Neuronal stem cell (in vitro differentiated cells): ENCODE measurements at regions not wholly inside any gene's neighbourhood (a gene's known extent, or its start where the extent isn't known, plus 50 kb on each side); places are given as distances from the start of the nearest gene placed in this dataset.

ENCODE experiments used
- DNase-seq: peaks from one replicate; pipeline ENCODE4 v3.0.0-alpha.2; 2013; ENCODE audit warnings: low spot score
- H2AFZ ChIP-seq: one replicate; pipeline ENCODE4 v1.6.1; 2013; ENCODE audit warnings: mild to moderate bottlenecking, low read length, inconsistent platforms
- H2AK5ac ChIP-seq: 2 replicates; pipeline ENCODE4 v1.6.1; 2013; ENCODE audit warnings: low read depth, mild to moderate bottlenecking, inconsistent platforms, low read length, moderate library complexity, mixed read lengths
- H2BK120ac ChIP-seq: 2 replicates; pipeline ENCODE4 v1.6.1; 2013; ENCODE audit warnings: low read depth, mild to moderate bottlenecking, inconsistent platforms, low read length, moderate library complexity, mixed read lengths
- H2BK12ac ChIP-seq: one replicate; pipeline ENCODE4 v1.6.1; 2013; ENCODE audit warnings: low read length, inconsistent platforms
- H2BK15ac ChIP-seq: 2 replicates; pipeline ENCODE4 v1.6.1; 2013; ENCODE audit warnings: mild to moderate bottlenecking, low read length, inconsistent platforms, mixed read lengths
- H2BK5ac ChIP-seq: one replicate; pipeline ENCODE4 v1.6.1; 2013; ENCODE audit warnings: inconsistent platforms, mild to moderate bottlenecking, low read length, moderate library complexity
- H3K14ac ChIP-seq: one replicate; pipeline ENCODE4 v1.6.1; 2013; ENCODE audit warnings: low read length, inconsistent platforms
- H3K18ac ChIP-seq: 2 replicates; pipeline ENCODE4 v1.6.1; 2013; ENCODE audit warnings: low read length, inconsistent platforms
- H3K23ac ChIP-seq: 2 replicates; pipeline ENCODE4 v1.6.1; 2013; ENCODE audit warnings: low read depth, mild to moderate bottlenecking, mixed read lengths, low read length, inconsistent platforms; ENCODE audit not compliant: poor library complexity
- H3K27ac ChIP-seq: replicated peaks from 3 replicates; pipeline ENCODE4 v1.5.1; 2013; ENCODE audit warnings: low read length, inconsistent platforms
- H3K27me3 ChIP-seq, 3 experiments: 2 replicates each; pipeline ENCODE4 v1.6.1; 2013; ENCODE audit warnings: low read length in 3 of 3, mild to moderate bottlenecking in 2 of 3, inconsistent platforms in 1 of 3, low read depth in 1 of 3, mixed read lengths in 1 of 3, moderate library complexity in 1 of 3; ENCODE audit not compliant: control insufficient read depth in 3 of 3, insufficient read depth in 3 of 3
- H3K36me3 ChIP-seq, 2 donors: replicated peaks in 1 of 2; 2 replicates each; pipeline ENCODE4 v1.6.1; 2013; ENCODE audit warnings: low read length in 2 of 2; ENCODE audit not compliant: control insufficient read depth in 2 of 2, insufficient read depth in 2 of 2
- H3K4ac ChIP-seq: 2 replicates; pipeline ENCODE4 v1.6.1; 2013; ENCODE audit warnings: inconsistent platforms, mild to moderate bottlenecking, low read length, moderate library complexity
- H3K4me1 ChIP-seq, 2 donors: 1 replicate in 1 of 2; 2 replicates in 1 of 2; pipeline ENCODE4 v1.6.1; 2013; ENCODE audit warnings: low read length in 2 of 2, low read depth in 1 of 2; ENCODE audit not compliant: control insufficient read depth in 2 of 2, insufficient read depth in 1 of 2
- H3K4me2 ChIP-seq: one replicate; pipeline ENCODE4 v1.6.1; 2013; ENCODE audit warnings: mild to moderate bottlenecking, low read length, inconsistent platforms; ENCODE audit not compliant: insufficient read depth, poor library complexity, severe bottlenecking
- H3K4me3 ChIP-seq, 2 donors: 2 replicates each; pipeline ENCODE4 v1.5.1; 2013; ENCODE audit warnings: low read length in 2 of 2, mild to moderate bottlenecking in 2 of 2, inconsistent platforms in 1 of 2, moderate library complexity in 1 of 2
- H3K79me1 ChIP-seq: one replicate; pipeline ENCODE4 v1.6.1; 2013; ENCODE audit warnings: low read depth, mild to moderate bottlenecking, inconsistent platforms, low read length, moderate library complexity
- H3K9ac ChIP-seq: one replicate; pipeline ENCODE4 v1.6.1; 2013; ENCODE audit warnings: mild to moderate bottlenecking, low read depth, low read length, inconsistent platforms; ENCODE audit not compliant: poor library complexity
- H3K9me3 ChIP-seq, 2 donors: replicated peaks in 1 of 2; 2 replicates each; pipeline versions ENCODE3 to v1.6.1; 2013; ENCODE audit warnings: low read length in 2 of 2, mild to moderate bottlenecking in 2 of 2, inconsistent platforms in 1 of 2, low read depth in 1 of 2, mixed read lengths in 1 of 2, moderate library complexity in 1 of 2; ENCODE audit not compliant: control insufficient read depth in 2 of 2, insufficient read depth in 1 of 2
- H4K8ac ChIP-seq: one replicate; pipeline ENCODE4 v1.6.1; 2013; ENCODE audit warnings: low read depth, mild to moderate bottlenecking, inconsistent platforms, low read length, moderate library complexity
- H4K91ac ChIP-seq: one replicate; pipeline ENCODE4 v1.6.1; 2013; ENCODE audit warnings: low read length, low read depth, mild to moderate bottlenecking, inconsistent platforms; ENCODE audit not compliant: poor library complexity
- WGBS, 2 donors: extraction: QIAGEN DNeasy Blood & Tissue Kit; methylation state at CpG; one replicate each; pipeline ENCODE4 v1.1.7; 2013; ENCODE audit warnings: missing lambda C conversion rate in 2 of 2, mixed read lengths in 1 of 2; ENCODE audit not compliant: insufficient read length in 2 of 2, insufficient replicate concordance in 1 of 2; ENCODE audit errors: extremely low coverage in 2 of 2; 5-methylcytosine and 5-hydroxymethylcytosine counted together

DNA sequence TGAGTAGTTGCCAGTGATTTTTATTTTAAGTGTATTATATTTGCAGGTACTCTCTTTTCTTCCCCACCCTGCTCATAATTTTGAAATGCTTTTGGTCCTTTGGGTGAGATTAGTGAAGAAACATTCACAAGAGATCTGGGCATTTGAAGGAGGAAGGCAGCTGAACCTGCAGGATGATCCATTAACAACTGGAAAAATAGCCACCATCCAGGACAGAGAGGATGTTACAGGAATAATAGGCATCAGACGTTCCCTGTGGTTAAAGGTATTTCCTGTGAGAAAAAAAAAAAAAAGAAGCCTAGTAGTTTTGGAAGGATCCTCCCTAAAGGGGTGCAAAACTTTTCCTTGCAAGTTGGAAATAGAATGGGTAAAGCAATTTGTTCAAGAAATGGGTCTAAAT is 145.3 kb downstream of the SLC38A4 start:
- Histone ChIP-seq H3K9me3 (peaks cover 0 to 3% of the 10 kb centered on the region in 2 donors), H2BK120ac (no peak overlapping the region), H3K23ac (no peak overlapping the region), H3K27me3 (no peaks in the 10 kb centered on the region), H3K9ac (no peak overlapping the region), H3K18ac (no peak overlapping the region), H2BK12ac (no peak overlapping the region), H2BK5ac (no peak overlapping the region), H3K79me1 (no peaks in the 10 kb centered on the region), H2AFZ (no peak overlapping the region), H3K14ac (no peak overlapping the region), H4K8ac (no peak overlapping the region), H3K36me3 (no peaks in the 10 kb centered on the region), H2AK5ac (no peak overlapping the region), H3K4me3 (no peak overlapping the region), H3K4me2 (no peak overlapping the region), H3K27ac (no peak overlapping the region), H3K4ac (no peak overlapping the region), H4K91ac (no peak overlapping the region), H2BK15ac (no peak overlapping the region), H3K4me1 (peaks cover 0 to 4% of the 10 kb centered on the region in 2 donors)
- no peak for DNase-seq
- no CpG with 5 or more reads among the region's 1 CpG for WGBS, 2 donors

DNA sequence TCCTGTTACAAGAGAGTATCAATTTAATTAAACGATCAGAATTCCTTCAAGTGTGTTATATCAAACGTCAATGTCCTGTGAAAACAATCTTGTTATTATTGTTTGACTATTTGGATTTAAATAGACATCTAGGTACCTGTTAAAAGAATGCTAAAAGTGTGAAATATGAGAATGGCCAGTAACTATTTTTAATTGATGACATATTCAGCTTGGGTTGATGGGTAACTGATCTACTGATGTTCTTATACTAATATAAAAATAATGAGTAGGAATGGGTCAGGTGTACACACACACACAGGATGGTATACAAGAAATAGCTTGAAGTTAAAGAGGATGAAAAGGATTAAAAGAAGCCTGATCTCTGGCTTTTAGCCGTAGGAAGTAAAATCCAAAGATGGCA is 146.0 kb downstream of the SLC38A4 start:
- peaks cover 0 to 2% of the 10 kb centered on the region in 2 donors for H3K9me3 ChIP-seq
- no peaks in the 10 kb centered on the region for H3K79me1 ChIP-seq
- H4K91ac ChIP-seq, result no peak overlapping the region
- no peak overlapping the region for H2BK5ac ChIP-seq
- no peak overlapping the region for H2BK12ac ChIP-seq
- DNase-seq, result no peak
- no peak overlapping the region for H3K14ac ChIP-seq
- no peak overlapping the region for H3K4me2 ChIP-seq
- no peak overlapping the region for H2AFZ ChIP-seq
- no peak overlapping the region for H2AK5ac ChIP-seq
- no peak overlapping the region for H3K4me3 ChIP-seq
- WGBS, 2 donors, result no CpG with 5 or more reads among the region's 3 CpGs
- no peak overlapping the region for H3K9ac ChIP-seq
- no peak overlapping the region for H3K23ac ChIP-seq
- no peaks in the 10 kb centered on the region for H3K27me3 ChIP-seq
- peaks cover 0 to 4% of the 10 kb centered on the region in 2 donors for H3K4me1 ChIP-seq
- no peak overlapping the region for H3K18ac ChIP-seq
- H3K27ac ChIP-seq, result no peak overlapping the region
- H2BK120ac ChIP-seq, result no peak overlapping the region
- no peak overlapping the region for H3K4ac ChIP-seq
- H4K8ac ChIP-seq, result no peak overlapping the region
- no peaks in the 10 kb centered on the region for H3K36me3 ChIP-seq
- no peak overlapping the region for H2BK15ac ChIP-seq

DNA sequence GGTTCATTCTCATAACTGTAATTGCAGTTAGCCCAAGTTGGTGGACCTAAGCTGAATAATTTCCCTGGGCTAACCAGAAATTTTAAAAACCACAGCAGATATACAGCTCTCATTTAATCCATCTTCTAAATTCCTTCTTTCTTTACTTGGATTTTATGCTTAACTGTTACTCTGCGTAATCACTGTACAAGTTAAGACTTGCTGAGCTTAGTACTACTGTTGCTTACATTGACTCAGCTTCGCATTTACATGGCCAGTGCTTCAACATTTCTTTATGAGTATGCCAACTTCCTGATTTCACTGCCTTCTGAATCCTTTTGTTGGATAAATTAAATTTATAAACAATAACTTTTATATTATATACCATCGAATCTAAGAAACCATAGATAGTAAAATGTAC is 147.4 kb downstream of the SLC38A4 start:
- no CpG with 5 or more reads among the region's 3 CpGs for WGBS, 2 donors
- Histone ChIP-seq H4K8ac (no peak overlapping the region), H3K79me1 (no peaks in the 10 kb centered on the region), H3K4ac (no peak overlapping the region), H2AFZ (no peak overlapping the region), H3K9me3 (no peaks in the 10 kb centered on the region), H3K27me3 (no peaks in the 10 kb centered on the region), H2AK5ac (no peak overlapping the region), H3K23ac (no peak overlapping the region), H2BK5ac (no peak overlapping the region), H3K4me3 (no peak overlapping the region), H3K4me2 (no peak overlapping the region), H2BK120ac (no peak overlapping the region), H3K27ac (no peak overlapping the region), H3K18ac (no peak overlapping the region), H2BK15ac (no peak overlapping the region), H3K9ac (no peak overlapping the region), H2BK12ac (no peak overlapping the region), H4K91ac (no peak overlapping the region), H3K4me1 (peaks cover 0 to 4% of the 10 kb centered on the region in 2 donors), H3K14ac (no peak overlapping the region), H3K36me3 (no peaks in the 10 kb centered on the region)
- no peak for DNase-seq

- no peak overlapping the region for H2AK5ac ChIP-seq
- H3K79me1 ChIP-seq, result no peaks in the 10 kb centered on the region
- H3K9ac ChIP-seq, result no peak overlapping the region
- no peak overlapping the region for H3K4me3 ChIP-seq
- H2BK5ac ChIP-seq, result no peak overlapping the region
- H2BK15ac ChIP-seq, result no peak overlapping the region
- H3K4me2 ChIP-seq, result no peak overlapping the region
- H4K91ac ChIP-seq, result no peak overlapping the region
- no peak overlapping the region for H3K14ac ChIP-seq
- H3K18ac ChIP-seq, result no peak overlapping the region
- no peak overlapping the region for H2AFZ ChIP-seq
- H3K27ac ChIP-seq, result no peak overlapping the region
- H3K4ac ChIP-seq, result no peak overlapping the region
- H3K36me3 ChIP-seq, result no peaks in the 10 kb centered on the region
- H2BK12ac ChIP-seq, result no peak overlapping the region
- H3K27me3 ChIP-seq, result no peaks in the 10 kb centered on the region
- DNase-seq, result no peak
- no peak overlapping the region for H3K23ac ChIP-seq
- no peak overlapping the region for H2BK120ac ChIP-seq
- peaks cover 0 to 4% of the 10 kb centered on the region in 2 donors for H3K4me1 ChIP-seq
- no CpG with 5 or more reads among the region's 2 CpGs for WGBS, 2 donors
- H3K9me3 ChIP-seq, result no peaks in the 10 kb centered on the region
- no peak overlapping the region for H4K8ac ChIP-seq
Observed at GRCh38 chr12:46677749-46678148, 148.0 kb downstream of the SLC38A4 start.
